Hypothalamus (tissue), 51 donors: ENCODE measurements at regions not wholly inside any gene's neighbourhood (a gene's known extent, or its start where the extent isn't known, plus 50 kb on each side); places are given as distances from the start of the nearest gene placed in this dataset.

Experiments used
- DNase-seq, 51 donors: peaks; one replicate each; lab custom pipeline; 2025; lab: John Stamatoyannopoulos, UW

DNA sequence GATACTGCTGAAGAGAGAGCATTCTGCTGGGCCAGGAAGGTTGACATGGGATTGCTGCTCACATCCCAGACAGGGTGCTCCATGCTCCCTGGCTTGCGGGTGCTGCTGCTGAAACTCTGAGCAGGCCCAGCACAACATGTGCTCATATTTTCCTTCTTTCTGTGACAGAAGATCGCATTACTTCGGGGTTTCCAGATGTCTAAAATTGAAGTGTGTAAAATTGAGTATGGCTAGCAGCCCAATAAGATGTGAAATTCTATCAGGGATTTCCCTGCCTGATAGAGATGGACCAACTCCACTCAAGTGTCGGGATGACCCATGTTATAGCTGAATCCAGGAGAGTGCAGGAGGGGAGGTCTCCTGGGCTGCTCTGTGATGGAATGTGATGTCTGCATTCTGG is 55.6 kb upstream of the KL start:
- DNase-seq = no peak

DNA sequence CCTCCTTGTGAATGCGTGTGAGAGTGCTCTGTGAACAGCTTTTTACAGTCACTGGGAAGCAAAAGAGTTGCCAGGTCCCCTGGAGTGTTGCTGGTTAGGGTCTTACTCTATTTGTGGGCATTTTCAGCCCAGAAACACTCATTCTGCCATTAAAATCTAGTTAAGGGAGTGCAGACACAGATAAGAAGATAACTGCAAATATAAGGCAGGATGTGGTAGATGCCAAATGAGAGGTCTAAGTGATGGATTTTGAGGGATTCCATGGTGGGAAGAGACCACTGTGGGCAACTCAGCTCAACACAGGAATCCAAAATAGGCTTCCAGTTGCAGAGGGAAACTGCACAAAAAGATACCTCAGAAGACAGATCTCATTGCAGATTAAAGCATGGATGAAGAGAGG is 54.5 kb upstream of the KL start:
- DNase-seq = no peak

DNA sequence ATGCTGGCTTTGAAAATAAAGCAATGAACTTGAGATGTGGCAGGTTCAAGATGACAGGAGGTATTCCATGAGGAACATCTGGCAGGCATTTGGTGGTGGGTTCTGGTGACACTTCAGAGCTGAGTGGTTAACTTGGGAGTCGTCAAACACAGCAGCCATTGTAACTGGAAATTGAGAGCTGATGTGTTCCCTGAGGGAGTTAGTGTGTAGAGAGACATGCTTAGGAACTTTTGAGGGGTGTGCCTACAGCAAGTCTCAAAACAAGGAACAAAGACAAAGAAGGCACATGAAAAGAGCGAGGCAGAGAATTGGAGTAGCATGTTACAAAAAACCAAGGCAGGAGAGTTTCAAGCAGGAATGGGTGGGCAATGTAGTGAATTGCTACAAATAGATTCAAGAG is 53.9 kb upstream of the KL start:
- no peak for DNase-seq

DNA sequence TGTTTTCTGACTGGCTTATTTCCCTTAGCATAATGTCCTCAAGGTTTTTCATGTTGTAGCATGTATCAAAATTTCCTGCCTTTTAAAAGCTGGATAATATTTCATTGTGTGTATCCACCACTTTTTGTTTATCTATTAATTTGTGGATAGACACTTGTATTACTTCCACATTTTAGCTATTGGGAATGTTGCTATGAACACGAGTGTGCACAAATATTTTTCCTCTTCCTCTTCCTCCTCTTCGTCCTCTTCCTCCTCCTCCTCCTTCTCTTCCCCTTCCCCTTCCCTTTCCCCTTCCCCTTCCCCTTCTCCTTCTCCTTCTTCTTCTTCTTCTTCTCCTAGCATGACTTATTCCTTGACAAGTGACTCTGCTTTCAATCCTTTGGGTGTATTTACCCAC is 51.2 kb upstream of the KL start:
- DNase-seq = no peak
